Testis (tissue), 2 donors: ENCODE measurements at regions not wholly inside any gene's neighbourhood (a gene's known extent, or its start where the extent isn't known, plus 50 kb on each side); places are given as distances from the start of the nearest gene placed in this dataset.

Source experiments
- CTCF ChIP-seq, 3 experiments: fragments of 450-650 bp in 2 of 3; fragments of 200-600 bp in 1 of 3; sonication (generic) in 1 of 3; IDR thresholded peaks; one replicate each; pipeline ENCODE4 v1.5.1; 2016 to 2019; ENCODE audit warnings: antibody characterized with exemption in 3 of 3, mild to moderate bottlenecking in 2 of 3, moderate library complexity in 1 of 3
- POLR2A ChIP-seq: fragments of 450-650 bp; IDR thresholded peaks from one replicate; pipeline ENCODE4 v1.6.1; 2017; ENCODE audit warnings: antibody characterized with exemption, mild to moderate bottlenecking, moderate library complexity

DNA sequence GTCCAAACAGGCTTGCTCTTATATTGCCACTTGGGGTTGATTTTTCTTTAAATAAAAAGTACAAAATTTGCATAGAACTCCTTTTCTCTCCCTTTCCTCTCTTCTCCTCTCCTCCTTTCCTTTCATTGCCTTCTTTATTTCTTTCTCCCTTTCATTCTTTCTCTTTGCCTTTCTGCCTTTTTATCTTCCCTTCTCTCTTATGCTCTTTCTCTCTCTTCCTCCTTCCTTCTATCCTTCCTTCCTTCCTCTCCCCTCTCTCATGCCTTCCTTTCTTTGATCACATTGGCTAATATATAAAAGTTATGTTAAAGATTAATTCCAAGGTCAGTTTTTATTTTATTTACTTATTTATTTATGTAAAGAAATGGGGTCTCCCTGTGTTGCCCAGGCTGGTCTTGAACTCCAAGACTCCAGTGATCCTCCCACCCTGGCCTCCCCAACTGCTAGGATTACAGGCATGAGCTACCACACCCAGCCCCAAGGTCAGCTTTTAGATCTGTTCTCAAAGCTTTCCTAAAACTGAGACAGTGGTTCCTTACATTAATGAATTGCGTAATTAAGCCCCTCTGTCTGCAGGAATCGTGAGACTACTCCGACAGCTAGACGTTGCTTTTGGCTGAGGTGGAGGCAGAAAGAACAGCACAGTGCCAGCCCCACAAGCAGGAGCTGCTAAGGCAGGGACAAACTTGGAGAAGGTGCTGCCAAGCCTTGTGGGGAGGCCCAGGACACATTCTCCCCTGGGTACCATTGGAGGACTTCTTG lies 361.9 kb downstream of the SIPA1L2 start:
- TF ChIP-seq CTCF (IDR thresholded peaks at IDR 0.05), result no peak
- TF ChIP-seq POLR2A, result no peak
